ENCODE measurements at regions not wholly inside any gene's neighbourhood (a gene's known extent, or its start where the extent isn't known, plus 50 kb on each side); places are given as distances from the start of the nearest gene placed in this dataset.

GRCh38 chr20:51869002-51869401, 66.7 kb upstream of the SALL4 start:
- TF ChIP-seq TSHZ2 (CRISPR knock-in tag; IDR thresholded peaks at IDR 0.05) = no peak
- TF ChIP-seq BACH2 (CRISPR knock-in tag; IDR thresholded peaks at IDR 0.05; ENCODE audit: borderline replicate concordance) = no peak
- TF ChIP-seq ESRRG (CRISPR knock-in tag; IDR thresholded peaks at IDR 0.05) = no peak
- no peak for TF ChIP-seq ZNF565 (CRISPR knock-in tag; conservative IDR thresholded peaks at IDR 0.05; ENCODE audit: low read depth)
- no peak for TF ChIP-seq CREB5 (CRISPR knock-in tag; IDR thresholded peaks at IDR 0.05; ENCODE audit: low read depth)
- no peak for TF ChIP-seq ARNTL (CRISPR knock-in tag; IDR thresholded peaks at IDR 0.05; ENCODE audit: borderline replicate concordance, low read depth)
- TF ChIP-seq PPARA (CRISPR knock-in tag; IDR thresholded peaks at IDR 0.05; ENCODE audit: borderline replicate concordance) = no peak
- TF ChIP-seq PATZ1 (CRISPR knock-in tag; IDR thresholded peaks at IDR 0.05; ENCODE audit: borderline replicate concordance) = no peak
- no peak for ATAC-seq

GRCh38 chr20:51867251-51867650, 64.9 kb upstream of the SALL4 start:
- ATAC-seq = no peak
- TF ChIP-seq ESRRG (CRISPR knock-in tag; IDR thresholded peaks at IDR 0.05) = no peak
- no peak for TF ChIP-seq OSR1 (CRISPR knock-in tag; IDR thresholded peaks at IDR 0.05)
- TF ChIP-seq TSHZ2 (CRISPR knock-in tag; IDR thresholded peaks at IDR 0.05) = no peak
- no peak for TF ChIP-seq ZNF70 (CRISPR knock-in tag; IDR thresholded peaks at IDR 0.05)
- no peak for TF ChIP-seq ZNF8 (CRISPR knock-in tag; IDR thresholded peaks at IDR 0.05)
- TF ChIP-seq PPARA (CRISPR knock-in tag; IDR thresholded peaks at IDR 0.05; ENCODE audit: borderline replicate concordance) = no peak
- no peak for TF ChIP-seq BACH2 (CRISPR knock-in tag; IDR thresholded peaks at IDR 0.05; ENCODE audit: borderline replicate concordance)
- TF ChIP-seq ZNF565 (CRISPR knock-in tag; conservative IDR thresholded peaks at IDR 0.05; ENCODE audit: low read depth) = no peak
- TF ChIP-seq TCF4 (CRISPR knock-in tag; IDR thresholded peaks at IDR 0.05; ENCODE audit: borderline replicate concordance) = no peak
- no peak for TF ChIP-seq ZC3H10 (CRISPR knock-in tag; IDR thresholded peaks at IDR 0.05)
- TF ChIP-seq TOX (CRISPR knock-in tag; IDR thresholded peaks at IDR 0.05; ENCODE audit: borderline replicate concordance) = no peak
- TF ChIP-seq ARNTL (CRISPR knock-in tag; IDR thresholded peaks at IDR 0.05; ENCODE audit: borderline replicate concordance, low read depth) = no peak
- no peak for TF ChIP-seq ZFP3 (CRISPR knock-in tag; IDR thresholded peaks at IDR 0.05)
- TF ChIP-seq POU6F1 (CRISPR knock-in tag; IDR thresholded peaks at IDR 0.05; ENCODE audit: borderline replicate concordance, low read depth) = no peak
- TF ChIP-seq ZFP30 (CRISPR knock-in tag; IDR thresholded peaks at IDR 0.05) = no peak
- no peak for TF ChIP-seq PATZ1 (CRISPR knock-in tag; IDR thresholded peaks at IDR 0.05; ENCODE audit: borderline replicate concordance)
- no peak for TF ChIP-seq GLIS3 (CRISPR knock-in tag; IDR thresholded peaks at IDR 0.05)
- TF ChIP-seq SNAI2 (CRISPR knock-in tag; IDR thresholded peaks at IDR 0.05) = no peak
- no peak for TF ChIP-seq RARB (CRISPR knock-in tag; IDR thresholded peaks at IDR 0.05)
- no peak for TF ChIP-seq CSRNP3 (CRISPR knock-in tag; IDR thresholded peaks at IDR 0.05)

Measured in SK-N-SH treated with all-trans-retinoic acid at 6 μM for 48 hours (cell line).